HG03565 (cell line): ENCODE measurements at regions not wholly inside any gene's neighbourhood (a gene's known extent, or its start where the extent isn't known, plus 50 kb on each side); places are given as distances from the start of the nearest gene placed in this dataset.
"Not testable (repeated sequence)": the region's sequence is repeated elsewhere in the genome, so short reads cannot be mapped to it uniquely, and the experiment has no call there.

Source experiments
- ATAC-seq: cut with Tn5 transposase; IDR thresholded peaks from one replicate; pipeline ENCODE4 v1.9.1; 2021; ENCODE audit warnings: mild to moderate bottlenecking, moderate library complexity; ENCODE audit not compliant: unreplicated experiment

- ATAC-seq, result no peak
Observed at GRCh38 chr1:232713785-232714184, 83.9 kb upstream of the SIPA1L2 start.

GRCh38 chr1:232715154-232715553 lies 85.2 kb upstream of the SIPA1L2 start:
- no peak for ATAC-seq

DNA sequence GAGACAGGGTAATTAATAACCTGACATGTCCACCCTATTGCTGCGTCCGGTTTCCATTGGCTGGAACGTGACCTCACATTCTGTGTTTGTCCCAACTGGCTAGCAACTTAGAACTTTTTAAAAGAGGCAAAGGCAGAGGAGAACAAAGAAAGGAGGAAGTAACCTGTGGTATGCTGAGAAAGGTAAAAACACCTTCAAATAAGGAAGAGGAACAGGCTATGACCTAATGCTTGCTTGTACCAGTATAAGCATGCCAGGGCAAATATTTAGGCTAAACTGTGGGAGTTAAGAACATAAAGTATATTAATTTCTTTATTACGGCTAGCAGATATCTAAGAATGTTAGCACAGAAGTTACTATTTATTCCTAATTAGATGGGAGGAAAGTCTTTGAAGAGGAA lies 87.3 kb upstream of the MAP10 start:
- ATAC-seq, result not testable (repeated sequence)

- ATAC-seq, result no peak
Observed at GRCh38 chr1:232718928-232719927, 86.0 kb upstream of the MAP10 start.

DNA sequence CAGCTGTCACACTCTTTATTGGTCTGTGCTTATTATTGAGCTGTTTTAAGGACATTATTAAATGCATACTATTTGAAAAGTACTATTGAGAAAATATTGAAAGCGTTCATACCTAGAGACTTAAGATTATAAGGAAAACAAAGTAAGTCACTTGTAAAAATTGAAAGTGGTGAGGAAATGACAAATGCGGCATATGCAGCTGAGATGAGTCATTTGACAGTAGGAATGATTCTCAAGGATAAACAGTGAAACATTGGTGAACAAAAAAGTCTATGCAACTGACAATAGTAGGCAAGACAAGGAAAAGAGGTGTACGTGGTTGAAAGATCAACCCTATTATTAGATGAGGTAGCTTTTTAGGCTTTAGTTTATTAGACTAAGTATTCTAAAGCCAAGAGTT lies 82.6 kb upstream of the MAP10 start:
- ATAC-seq, result no peak

GRCh38 chr1:232725305-232726047 lies 79.7 kb upstream of the MAP10 start:
- no peak for ATAC-seq

DNA sequence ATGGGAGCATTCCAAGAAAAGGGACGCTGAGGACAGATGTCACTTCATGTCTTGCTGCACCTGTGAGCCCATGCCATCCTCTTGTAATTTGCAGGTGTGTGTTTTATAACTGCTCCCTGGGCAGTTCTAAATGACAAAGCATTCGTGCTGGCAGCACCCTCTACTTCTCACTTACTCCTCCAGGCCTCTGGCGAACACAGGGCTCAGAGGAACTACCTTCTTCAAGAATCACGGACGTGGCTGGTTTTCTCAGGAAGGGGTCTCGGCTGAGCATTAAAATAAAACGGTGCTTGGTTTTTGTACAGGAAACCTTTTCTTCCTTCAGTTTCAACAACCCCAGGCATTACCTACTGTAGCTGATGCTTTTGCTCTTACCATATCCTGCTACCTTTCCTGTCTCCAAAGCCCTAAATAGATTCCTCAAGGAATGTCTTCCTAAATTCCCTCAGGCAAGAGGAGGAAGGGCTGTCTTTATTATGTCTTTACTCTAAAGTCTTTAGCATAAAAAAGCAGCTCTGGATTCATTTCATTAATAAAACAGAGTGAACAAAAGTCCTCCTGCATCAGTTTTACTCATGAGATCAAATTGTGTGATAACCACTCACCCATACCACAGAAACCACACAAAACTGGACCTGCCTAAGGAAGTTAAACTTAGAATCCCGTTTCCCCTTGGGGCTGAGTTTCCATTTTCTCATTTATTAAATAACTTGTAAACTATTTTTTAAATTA lies 79.0 kb upstream of the MAP10 start:
- no peak for ATAC-seq

GRCh38 chr1:232728507-232729263 lies 76.5 kb upstream of the MAP10 start:
- ATAC-seq, result no peak

DNA sequence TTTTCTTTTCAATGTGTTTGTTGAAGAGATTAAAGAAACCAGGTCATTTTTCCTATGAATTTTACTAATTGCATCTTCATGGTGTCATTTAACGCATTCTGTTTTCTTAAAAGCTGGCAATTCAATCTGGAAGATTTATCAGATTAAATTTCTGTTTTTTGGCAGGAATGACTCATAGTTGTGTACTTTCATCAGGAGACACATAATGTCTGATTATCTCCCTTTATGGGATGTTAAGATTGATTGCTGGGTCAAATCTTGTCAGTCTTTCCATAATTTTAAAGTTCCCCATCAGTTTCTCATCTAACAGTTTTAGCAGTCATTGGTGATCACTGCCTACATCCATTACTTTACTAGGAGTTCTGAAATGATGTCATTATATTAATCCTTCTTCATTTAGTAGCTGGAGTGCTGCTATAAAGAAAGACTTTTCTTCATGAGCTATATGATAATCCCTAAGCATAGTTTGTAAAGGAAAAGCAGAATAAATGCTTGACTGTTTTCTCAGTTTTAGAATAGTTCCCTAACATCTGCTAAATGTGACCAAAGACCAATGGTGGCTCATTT lies 72.8 kb upstream of the MAP10 start:
- no peak for ATAC-seq

- no peak for ATAC-seq
Observed at GRCh38 chr1:232737917-232738316, 67.3 kb upstream of the MAP10 start.

- no peak for ATAC-seq
Observed at GRCh38 chr1:232743999-232744398, 61.2 kb upstream of the MAP10 start.

DNA sequence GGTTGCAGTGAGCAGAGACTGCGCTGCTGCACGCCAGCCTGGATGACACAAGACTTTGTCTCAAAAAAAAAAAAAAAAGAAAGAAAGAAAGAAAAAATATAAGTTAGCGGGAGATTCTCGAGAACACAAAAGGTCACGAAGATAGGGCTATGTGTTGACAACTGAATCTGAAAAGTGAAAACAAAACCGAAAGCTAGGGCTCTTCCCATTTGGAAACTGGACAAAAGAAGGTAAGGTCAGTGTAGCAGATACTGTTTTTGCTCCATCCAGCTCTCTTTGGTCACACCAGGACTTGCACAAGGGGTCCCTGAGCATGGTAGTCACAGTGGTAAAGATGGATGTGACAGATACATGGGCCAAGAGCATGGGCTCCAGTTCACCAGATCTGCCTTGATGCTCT lies 60.4 kb upstream of the MAP10 start:
- ATAC-seq, result no peak

- ATAC-seq, result not testable (repeated sequence)
Observed at GRCh38 chr1:232745698-232746097, 59.5 kb upstream of the MAP10 start.

GRCh38 chr1:232748910-232749368 lies 56.3 kb upstream of the MAP10 start:
- ATAC-seq, result no peak

- no peak for ATAC-seq
Observed at GRCh38 chr1:232751393-232752140, 53.6 kb upstream of the MAP10 start.

- no peak for ATAC-seq
Observed at GRCh38 chr1:232752365-232752764, 52.9 kb upstream of the MAP10 start.

DNA sequence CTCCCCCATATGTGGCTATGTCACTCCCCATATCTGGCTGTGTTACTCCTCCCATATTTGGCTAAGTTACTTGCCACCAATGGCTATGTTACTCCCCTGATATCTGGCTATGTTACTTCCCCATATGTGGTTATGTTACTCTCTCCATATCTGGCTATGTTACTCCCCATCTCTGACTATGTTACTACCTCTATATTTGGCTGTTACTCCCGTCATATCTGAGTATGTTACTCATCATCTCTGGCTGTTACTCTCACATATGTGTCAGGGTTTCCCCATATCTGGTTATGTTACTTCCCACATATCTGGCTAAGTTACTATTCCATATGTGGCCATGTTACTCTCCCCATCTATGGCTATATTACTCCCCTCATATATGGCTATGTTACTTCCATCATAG lies 50.3 kb upstream of the MAP10 start:
- no peak for ATAC-seq
